NB4 (cell line): ENCODE measurements at regions not wholly inside any gene's neighbourhood (a gene's known extent, or its start where the extent isn't known, plus 50 kb on each side); places are given as distances from the start of the nearest gene placed in this dataset.

Experiments
- CTCF ChIP-seq: IDR thresholded peaks from one replicate; pipeline ENCODE4 v1.5.1; 2012; ENCODE audit warnings: low read depth, low read length
- MAX ChIP-seq: IDR thresholded peaks from 2 replicates; pipeline ENCODE4 v1.6.1; 2011; ENCODE audit warnings: low read depth, low read length
- MYC ChIP-seq: IDR thresholded peaks from 2 replicates; pipeline ENCODE4 v1.6.1; 2011; ENCODE audit warnings: low read depth, low read length
- POLR2A ChIP-seq: IDR thresholded peaks from 2 replicates; pipeline ENCODE4 v1.6.1; 2011; ENCODE audit warnings: mild to moderate bottlenecking; ENCODE audit not compliant: insufficient read length; ENCODE audit errors: extremely low read depth

GRCh38 chr15:94815914-94816313 is 584.6 kb downstream of the MCTP2 start:
- TF ChIP-seq POLR2A (no peak), CTCF (no peak), MAX (no peak), MYC (no peak)
